HG03066 (cell line): ENCODE measurements at regions not wholly inside any gene's neighbourhood (a gene's known extent, or its start where the extent isn't known, plus 50 kb on each side); places are given as distances from the start of the nearest gene placed in this dataset.
"Not testable (repeated sequence)": the region's sequence is repeated elsewhere in the genome, so short reads cannot be mapped to it uniquely, and the experiment has no call there.

Experiments used
- ATAC-seq: cut with Tn5 transposase; IDR thresholded peaks from one replicate; pipeline ENCODE4 v1.9.1; 2021; ENCODE audit warnings: low read depth; ENCODE audit not compliant: unreplicated experiment

GRCh38 chr17:77785312-77785905, 173.1 kb upstream of the TNRC6C start:
- no peak for ATAC-seq

GRCh38 chr17:77786090-77786489, 172.4 kb upstream of the TNRC6C start:
- no peak for ATAC-seq

GRCh38 chr17:77786740-77787505, 171.6 kb upstream of the TNRC6C start:
- ATAC-seq, result no peak

GRCh38 chr17:77790143-77790829, 168.2 kb upstream of the TNRC6C start:
- no peak for ATAC-seq

- no peak for ATAC-seq
Observed at GRCh38 chr17:77792626-77793025, 165.9 kb upstream of the TNRC6C start.

GRCh38 chr17:77793146-77793970, 165.1 kb upstream of the TNRC6C start:
- ATAC-seq, result no peak

GRCh38 chr17:77793971-77794235, 164.6 kb upstream of the TNRC6C start:
- no peak for ATAC-seq

- no peak for ATAC-seq
Observed at GRCh38 chr17:77794846-77795245, 163.7 kb upstream of the TNRC6C start.

- no peak for ATAC-seq
Observed at GRCh38 chr17:77795685-77796084, 162.8 kb upstream of the TNRC6C start.

- no peak for ATAC-seq
Observed at GRCh38 chr17:77796176-77796860, 162.2 kb upstream of the TNRC6C start.

- no peak for ATAC-seq
Observed at GRCh38 chr17:77798031-77798430, 160.5 kb upstream of the TNRC6C start.

GRCh38 chr17:77798481-77798880, 160.0 kb upstream of the TNRC6C start:
- no peak for ATAC-seq

GRCh38 chr17:77800816-77801215, 157.7 kb upstream of the TNRC6C start:
- ATAC-seq, result no peak

- ATAC-seq, result no peak
Observed at GRCh38 chr17:77801545-77802332, 156.8 kb upstream of the TNRC6C start.

GRCh38 chr17:77802333-77802615, 156.2 kb upstream of the TNRC6C start:
- ATAC-seq, result no peak

- ATAC-seq, result no peak
Observed at GRCh38 chr17:77802811-77803220, 155.7 kb upstream of the TNRC6C start.

GRCh38 chr17:77803726-77804125, 154.8 kb upstream of the TNRC6C start:
- no peak for ATAC-seq

- no peak for ATAC-seq
Observed at GRCh38 chr17:77804796-77805426, 153.6 kb upstream of the TNRC6C start.

GRCh38 chr17:77805970-77806369, 152.5 kb upstream of the TNRC6C start:
- not testable (repeated sequence) for ATAC-seq
